ENCODE measurements at regions not wholly inside any gene's neighbourhood (a gene's known extent, or its start where the extent isn't known, plus 50 kb on each side); places are given as distances from the start of the nearest gene placed in this dataset.
A peak's percentile ranks its signal among the peaks of the same experiment; 100 is the strongest.

DNA sequence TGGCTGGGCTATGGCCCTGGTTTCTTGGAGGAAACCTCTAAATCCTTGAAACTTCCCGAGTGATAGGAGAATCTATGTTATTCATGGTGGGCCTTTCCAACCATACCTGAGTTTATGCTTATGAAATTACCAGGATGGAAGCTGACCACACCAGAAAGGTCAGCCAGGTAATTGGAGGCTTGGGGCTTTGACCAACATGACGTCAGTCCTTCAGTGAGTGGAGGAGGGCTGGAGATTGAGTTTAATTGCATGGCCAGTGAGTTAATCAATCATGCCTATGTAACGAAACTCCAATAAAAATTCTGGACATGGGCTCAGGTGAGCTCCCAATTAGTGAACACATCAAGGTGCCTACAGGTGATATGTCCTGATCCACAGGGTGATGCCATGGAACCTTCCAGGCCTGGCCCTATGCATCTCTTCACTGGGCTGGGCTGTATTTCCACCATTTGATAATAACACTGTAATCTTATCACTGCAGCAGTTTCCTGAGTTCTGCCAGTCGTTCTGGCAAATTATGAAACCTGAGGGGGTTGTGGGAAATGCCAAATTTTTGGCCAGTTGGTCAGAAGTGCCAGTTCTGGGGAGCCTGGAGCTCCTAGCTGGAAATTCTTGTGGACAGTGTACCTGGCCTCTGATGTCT lies 106.5 kb downstream of the CDH26 start:
- no peak for DNase-seq (ENCODE audit: low read depth)

DNA sequence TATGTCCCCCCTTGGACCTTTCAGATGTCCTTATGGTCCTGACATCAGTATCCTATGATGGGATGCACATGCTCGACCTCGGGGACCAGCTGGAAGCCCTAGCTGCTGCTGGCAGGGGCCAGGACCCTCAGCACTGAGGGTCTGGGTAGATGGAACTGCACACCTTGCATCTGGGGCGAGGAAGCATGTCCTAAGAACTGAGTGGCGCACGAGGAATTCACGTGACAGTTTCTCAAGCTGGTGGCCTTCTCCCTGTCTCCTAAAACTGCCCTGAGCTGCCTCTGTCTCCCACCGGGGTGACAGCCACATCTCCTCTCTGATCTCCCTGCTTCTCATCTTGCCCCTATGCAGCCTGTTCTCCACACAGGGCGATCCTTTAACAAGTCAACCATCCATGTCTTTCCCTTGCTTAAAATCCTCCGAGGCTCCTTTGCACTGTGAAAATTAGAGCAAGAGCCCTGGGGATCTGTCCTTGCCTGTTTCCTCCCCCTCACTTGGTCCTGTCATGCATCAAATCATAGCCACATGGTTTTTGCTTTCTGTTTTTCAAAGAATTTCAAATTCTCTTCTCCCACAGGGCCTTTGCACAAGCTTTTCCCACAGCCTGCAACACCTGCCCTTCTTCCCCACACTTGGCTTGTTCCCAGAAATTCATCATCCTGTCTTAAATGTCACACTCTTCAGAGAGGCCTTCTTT lies 107.7 kb downstream of the CDH26 start:
- DNase-seq (ENCODE audit: low read depth) = no peak

DNA sequence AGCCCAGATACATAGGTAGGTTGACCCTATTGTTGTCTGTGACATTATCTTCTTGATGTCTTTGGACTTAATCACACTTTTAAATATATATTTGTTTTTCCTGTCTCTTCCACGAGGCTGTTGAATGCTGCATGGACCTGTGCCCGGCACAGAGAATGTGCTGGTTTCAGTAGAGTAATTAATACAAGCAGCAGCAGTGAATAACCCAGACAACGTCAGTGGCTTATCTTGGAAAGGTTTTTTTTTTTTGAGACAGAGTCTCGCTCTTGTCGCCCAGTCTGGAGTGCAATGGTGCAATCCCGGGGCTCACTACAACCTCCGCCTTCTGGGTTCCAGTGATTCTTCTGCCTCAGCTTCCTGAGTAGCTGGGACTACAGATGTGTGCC lies 108.2 kb downstream of the CDH26 start:
- DNase-seq (ENCODE audit: low read depth) = no peak

DNA sequence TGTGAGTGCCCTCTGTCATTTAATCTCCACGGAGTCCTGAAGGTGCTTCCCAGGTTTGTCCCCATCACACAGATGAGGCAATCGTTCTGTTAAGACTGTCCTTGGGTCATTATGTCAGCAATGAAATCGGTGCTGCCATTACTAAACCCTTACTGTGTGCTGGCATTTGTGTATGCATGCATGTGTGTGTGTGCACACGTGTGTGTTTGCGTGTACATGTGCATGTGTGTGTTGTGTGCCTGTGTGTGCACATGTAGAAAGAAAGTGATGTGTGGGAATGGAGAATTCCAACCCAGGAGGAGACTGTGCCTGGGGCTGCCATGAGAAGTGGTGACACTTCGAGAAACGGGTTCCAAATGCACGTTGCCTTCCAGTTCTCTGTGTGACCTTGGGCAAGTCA lies 110.3 kb downstream of the CDH26 start:
- DNase-seq (ENCODE audit: low read depth) = no peak

DNA sequence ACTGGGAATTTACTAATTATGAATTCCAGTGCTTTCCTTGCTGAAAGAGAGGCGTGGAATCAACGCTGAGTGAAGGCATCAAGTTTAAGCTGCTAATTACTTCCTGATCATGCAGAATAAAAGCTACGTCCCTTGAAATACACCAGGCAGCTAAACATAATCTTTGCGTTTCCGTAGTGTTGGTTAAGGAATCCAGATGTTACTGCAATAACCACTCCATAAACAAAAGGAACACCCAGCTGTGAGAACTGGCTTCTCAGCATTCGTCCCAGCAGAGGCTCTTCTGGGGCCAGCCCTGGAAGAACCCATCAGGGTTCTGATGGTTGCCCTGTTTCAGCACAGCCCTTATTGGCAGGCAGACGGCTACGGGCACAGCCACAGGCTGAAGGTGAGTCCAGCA lies 111.4 kb downstream of the CDH26 start:
- DNase-seq (ENCODE audit: low read depth) = no peak

DNA sequence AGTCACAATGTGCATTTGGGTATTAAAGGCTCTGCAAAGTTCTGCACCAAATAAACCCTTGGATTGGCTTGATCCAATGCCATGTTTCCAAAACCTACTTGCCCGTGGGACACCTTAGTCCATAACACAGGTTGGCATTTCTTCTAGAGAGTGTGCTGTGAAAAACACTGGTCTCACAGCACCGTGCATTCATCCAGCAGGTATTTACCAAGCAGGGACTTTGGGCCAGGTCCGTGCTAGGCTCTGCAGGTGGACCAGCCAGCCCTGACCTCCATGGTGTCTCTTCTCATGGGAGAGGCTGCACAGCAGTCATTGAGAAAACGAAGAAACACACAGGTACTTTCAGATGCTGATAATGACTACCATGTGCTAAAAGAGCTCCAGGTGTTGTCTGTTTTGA lies 112.6 kb downstream of the CDH26 start:
- no peak for DNase-seq (ENCODE audit: low read depth)

DNA sequence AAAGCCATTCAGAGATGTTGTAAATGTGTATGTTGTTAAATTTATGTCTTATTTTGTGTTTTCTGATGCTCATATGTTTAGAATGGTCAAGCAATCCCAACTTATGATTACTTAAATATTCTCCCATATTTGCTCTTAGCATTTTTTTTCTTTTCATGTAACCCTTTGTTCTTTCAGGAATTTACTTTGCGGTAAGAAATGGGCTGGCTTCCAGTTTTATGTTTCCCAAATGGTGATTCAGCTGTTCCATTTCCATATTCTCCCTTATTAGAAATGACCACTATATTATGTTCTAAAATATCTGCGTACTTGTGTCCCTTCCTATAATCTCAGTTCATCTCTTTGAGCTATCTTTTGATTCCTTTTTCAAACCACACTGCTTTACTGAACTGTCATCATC lies 113.7 kb downstream of the CDH26 start:
- DNase-seq (ENCODE audit: low read depth) = peak; percentile 53

DNA sequence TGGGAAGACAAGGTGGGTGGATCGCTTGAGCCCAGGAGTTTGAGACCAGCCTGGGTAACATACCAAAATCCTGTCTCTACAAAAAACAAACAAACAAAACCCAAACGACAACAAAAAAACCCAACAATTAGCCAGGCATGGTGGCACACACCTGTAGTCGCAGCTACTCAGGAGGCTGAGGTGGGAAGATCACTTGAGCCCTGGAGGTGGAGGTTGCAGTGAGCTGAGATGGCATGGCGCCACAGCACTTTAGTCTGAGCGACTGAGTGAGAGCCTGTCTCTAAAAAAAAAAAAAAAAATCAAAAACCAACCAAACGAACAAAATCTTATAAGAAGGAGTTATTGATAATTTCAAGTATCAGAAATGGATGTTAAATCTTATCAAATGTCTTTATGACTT lies 114.9 kb downstream of the CDH26 start:
- DNase-seq (ENCODE audit: low read depth) = no peak

DNA sequence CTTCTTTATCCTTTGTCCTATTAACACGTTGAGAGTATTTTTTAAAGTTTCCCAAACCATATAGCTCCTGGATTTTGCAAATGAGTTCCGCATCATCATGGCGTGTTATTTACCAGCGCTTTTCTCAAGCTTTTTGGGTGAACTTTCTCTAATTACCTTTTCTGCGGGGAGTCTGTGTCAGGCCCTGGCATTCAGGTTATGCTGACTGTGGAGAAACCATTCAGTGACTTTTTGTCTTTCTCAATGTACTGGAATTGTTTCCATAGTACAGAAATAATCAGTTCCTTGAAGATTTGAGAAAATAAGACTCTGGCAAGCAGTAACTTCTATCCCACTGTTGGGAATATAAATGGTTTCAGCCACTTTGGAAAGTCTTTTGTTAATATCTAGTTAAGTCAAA lies 115.3 kb downstream of the CDH26 start:
- DNase-seq (ENCODE audit: low read depth) = no peak

DNA sequence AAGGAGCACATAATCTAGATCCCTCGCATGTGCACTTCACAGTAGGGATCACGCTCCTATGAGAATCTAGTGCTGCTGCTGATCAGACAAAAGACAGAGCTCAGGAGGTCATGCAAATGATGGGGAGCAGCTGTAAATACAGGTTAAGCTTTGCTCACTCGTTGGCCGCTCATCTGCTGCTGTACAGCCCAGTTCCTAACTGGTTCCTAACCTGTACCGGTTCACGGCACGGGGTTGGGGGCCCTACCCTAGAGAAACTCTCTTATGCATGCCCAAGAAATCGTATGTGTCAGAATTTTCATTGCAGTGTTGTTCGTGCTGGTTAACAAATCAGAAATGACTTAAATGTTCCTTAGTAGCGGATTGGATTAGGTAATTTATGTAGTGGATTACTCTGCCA lies 116.1 kb downstream of the CDH26 start:
- no peak for DNase-seq (ENCODE audit: low read depth)

DNA sequence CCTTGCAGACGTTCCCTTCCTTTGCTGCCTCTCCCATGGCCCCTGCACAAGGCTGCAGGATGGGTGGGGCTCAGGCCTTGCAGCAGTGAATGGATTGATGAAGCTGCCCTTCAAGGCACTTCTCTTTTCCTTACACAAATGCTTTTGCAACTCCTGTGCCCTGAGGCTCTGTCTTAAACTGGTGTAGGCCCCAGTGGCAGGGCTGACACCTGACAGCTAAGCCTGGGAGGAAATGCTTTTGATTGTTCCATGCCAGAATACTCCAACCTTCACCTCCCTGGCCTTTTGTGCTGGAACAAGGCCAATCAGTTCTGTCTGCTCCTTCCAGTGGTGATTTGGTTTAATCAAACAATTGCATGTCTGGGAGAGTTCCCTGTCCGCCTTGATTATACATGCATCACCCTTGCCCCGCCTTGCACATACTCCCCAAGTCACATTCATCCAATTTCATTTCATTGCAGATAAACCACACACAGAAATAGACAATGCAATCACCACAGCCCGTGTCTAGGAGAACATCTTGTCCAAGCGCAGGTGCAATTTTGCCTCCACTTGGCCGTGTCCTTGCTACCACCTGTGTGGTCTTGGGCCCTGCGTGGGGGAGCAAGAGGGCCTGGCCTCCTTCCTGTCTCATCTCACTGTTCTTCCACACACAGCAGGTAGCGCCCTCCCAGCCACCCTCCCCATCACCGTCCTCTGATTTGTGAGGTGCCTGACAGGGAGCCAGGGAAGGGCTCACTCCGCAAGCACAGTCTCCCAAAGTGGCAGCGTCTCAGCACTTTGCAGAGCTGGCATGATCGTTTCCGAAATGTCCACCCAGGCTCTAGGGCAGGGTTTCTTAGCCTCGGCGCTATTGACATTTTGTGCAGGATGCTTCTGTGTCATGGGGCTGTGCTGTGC lies 120.4 kb downstream of the CDH26 start:
- DNase-seq (ENCODE audit: low read depth) = no peak

DNA sequence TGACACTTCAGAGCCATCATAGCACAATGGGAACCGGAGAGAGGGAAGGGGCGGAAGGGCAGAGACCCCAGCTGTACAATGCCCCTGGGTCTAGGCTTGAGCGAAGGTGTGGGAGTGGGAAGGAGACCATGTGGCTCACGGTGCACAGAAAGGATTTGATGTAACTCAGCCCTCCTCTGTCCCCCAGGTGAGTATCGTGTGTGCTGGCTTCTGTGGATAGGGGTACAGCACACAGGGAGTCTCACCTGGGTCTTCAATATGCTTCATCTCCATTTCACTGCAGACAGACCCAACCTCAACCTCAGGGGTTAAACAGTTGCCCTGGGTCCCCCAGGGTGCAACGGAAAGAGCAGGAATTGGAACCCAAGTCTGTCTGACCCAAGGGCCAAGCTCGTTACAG lies 122.2 kb downstream of the CDH26 start:
- no peak for DNase-seq (ENCODE audit: low read depth)

DNA sequence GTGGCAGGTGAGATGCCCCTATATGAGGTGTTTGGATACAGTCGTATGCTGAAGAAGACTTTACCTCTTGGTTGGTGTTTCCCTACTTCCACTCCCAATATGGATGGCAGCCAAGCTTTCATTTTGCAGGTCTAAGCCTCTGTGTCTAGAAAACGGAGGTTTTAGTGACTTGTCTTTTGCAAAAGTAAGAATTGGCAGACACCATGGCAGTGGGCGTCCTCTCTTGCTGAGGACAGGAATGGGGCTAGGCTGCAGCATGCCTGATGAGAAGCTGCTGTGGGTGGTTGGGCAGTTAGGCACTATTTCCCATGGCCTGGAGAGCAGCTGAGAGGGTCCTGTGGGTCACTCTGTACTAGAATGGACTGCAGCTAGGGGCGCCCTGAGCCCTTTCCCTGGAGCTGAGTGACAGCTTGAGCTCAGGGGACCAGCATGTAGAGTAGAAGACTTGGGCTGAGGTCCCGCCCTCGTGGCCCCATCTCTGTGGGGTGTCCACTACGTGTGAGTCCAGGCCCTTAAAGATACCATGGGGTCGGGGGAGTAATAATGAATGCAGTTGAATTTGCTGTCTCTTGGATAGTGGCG lies 127.4 kb downstream of the CDH26 start:
- no peak for DNase-seq (ENCODE audit: low read depth)

DNA sequence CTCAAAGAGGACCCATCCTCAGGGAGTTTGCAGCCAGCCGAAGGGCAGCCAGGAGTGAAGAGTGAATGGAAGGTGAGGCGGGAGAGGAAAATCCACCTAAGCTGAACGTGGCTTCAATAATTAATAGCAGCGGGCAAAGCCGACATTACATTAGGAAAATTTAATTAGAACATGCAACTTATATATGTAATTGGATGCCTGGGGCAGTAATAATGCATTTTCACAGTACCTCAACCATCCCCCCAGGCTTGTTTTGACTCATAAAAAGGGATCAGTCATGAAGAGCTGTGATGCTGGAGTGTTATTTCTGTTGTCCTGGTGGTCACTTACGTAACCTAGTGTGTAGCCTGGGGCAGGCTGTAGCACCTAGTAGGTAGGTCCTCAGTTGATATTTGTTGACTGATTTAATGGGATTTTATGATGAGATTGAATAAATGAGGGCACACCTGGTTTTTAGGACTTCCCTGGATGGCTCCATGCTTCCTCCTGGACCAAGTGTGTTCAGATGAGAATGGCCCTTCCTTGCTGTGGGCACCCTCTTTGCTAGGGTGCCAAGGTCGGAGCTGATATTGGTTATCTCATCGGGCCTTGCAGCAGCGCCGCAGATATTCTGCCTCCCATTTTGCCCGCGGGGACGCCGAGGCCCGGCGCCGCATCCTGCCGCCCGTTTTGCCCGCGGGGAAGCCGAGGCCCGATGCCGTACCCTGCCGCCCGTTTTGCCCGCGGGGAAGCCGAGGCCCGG lies 128.8 kb downstream of the CDH26 start:
- DNase-seq (ENCODE audit: low read depth) = no peak

DNA sequence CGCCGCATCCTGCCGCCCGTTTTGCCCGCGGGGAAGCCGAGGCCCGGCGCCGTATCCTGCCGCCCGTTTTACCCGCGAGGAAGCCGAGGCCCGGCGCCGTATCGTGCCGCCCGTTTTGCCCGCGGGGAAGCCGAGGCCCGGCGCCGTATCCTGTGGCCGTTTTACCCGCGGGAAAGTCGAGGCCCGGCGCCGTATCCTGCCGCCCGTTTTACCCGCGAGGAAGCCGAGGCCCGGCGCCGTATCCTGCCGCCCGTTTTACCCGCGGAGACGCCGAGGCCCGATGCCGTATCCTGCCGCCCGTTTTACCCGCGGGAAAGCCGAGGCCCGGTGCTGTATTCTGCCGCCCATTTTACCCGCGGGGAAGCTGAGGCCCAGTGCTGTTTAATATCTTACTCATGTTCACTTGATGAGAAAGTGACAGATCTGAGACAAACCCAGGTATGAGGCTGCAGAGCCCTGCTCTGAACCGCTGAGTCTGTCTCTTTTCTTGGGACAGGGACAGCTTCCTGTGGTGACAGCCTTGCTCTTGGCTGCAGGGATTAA lies 129.4 kb downstream of the CDH26 start:
- no peak for DNase-seq (ENCODE audit: low read depth)

DNA sequence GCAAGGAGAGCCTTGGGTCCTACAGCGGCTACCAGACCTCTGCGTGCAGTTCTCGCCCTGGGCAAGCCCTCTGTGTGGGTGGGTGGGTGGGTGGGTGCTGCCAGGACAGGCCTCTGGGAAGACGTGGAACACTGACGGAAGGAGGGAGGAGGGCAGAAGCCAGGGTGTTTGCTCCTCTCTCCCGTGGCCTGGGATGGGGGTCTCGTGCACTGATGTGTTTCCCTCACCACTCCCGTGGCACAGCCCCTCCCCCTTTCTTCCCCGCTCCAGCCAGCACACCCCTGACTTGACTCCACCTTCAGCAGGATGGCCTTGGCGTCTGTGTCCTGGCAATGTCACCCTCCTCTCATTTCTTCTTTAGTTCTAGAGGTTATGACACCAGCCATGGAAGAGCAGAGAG lies 130.0 kb downstream of the CDH26 start:
- no peak for DNase-seq (ENCODE audit: low read depth)

DNA sequence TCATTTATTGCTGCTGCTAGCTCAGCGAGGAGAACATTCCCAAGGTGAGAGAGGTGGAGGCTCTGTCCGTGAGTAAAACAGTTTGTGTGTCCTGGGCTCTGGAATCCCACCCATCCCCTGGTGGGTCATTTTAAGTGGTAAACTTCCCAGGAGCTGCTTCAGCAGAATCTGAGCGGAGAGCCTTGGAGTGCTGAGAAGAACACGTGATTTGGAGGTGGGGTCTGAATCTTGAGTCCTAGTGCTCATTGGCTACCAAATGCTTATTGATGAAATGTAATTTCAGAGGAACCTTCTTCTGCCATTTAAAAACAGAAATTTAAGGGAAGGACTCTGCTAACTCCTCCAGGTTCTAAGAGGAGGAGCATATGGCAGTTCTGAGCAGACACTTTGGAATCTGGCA lies 132.4 kb downstream of the CDH26 start:
- no peak for DNase-seq (ENCODE audit: low read depth)

DNA sequence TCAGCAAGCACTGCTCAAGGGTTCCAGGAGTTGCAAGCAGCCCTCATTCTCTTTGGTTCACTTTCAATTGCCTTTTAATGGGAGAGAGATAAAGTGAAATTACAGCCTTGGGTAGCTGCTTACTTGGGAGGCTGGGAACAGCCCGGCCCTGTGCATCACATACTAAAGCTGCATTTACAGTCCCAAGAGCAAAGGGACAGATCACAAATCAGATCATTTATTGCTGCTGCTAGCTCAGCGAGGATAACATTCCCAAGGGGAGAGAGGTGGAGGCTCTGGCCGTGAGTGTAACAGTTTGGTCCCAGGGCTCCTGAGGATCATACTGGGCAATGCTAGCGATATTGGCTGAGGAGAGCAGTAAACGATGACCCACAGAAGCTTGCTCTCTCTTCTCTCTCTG lies 133.1 kb downstream of the CDH26 start:
- DNase-seq (ENCODE audit: low read depth) = no peak

DNA sequence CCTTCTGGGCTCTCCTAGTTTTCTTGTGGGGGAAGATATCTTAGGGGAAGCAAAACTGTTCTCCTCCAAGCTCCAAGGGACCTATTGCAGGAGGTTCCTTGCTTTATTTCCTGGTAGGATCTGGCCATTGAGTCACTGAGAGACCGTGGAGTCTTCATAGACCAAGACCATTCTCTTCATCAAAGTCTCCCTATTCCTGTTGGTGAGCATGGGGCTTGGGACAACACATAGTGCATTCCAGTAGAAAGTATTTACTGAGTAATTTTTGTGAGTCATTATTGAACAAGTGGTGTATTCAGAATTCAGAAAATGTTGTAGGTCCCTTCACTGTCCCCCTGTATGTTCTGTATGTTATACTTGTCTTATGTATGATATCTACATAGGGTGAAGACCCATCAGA lies 133.6 kb downstream of the CDH26 start:
- no peak for DNase-seq (ENCODE audit: low read depth)

DNA sequence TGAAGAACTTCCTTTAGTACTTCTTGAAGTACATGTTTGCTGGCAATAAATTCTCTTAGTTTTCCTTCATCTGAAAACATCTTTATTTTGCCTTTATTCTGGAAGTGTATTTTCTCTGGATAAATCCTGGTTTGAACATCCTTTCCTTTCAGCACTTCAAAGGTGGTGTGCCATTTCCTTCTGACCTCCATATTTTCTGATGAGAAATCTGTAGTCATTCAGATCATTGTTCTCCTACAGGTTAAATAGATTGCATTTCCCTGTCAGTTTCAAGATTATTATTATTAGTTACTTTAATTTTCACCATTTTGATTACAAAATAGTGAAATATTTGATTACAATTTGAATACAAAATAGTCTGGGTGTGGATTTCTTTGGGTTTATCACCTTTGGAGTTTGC lies 134.5 kb downstream of the CDH26 start:
- DNase-seq (ENCODE audit: low read depth) = no peak

DNA sequence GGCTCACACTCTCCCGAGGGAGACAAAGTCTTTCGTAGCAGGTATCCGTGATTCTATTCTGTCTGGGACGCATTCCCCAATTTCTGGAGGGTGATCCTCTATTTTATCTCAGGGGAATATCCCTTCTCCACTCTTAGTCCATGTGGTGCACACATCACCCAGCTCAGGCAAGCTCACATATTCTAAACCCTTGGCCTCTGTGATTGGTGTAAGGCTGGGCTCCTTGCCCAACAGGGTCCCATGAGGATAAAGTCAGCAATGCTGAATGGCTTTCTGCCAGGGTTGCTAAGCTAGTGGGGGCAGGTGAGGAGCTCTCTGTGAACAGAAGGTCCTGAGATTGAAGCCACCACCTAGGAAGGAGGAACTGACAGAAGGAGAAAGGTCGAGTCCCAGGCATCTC lies 137.2 kb downstream of the CDH26 start:
- no peak for DNase-seq (ENCODE audit: low read depth)

DNA sequence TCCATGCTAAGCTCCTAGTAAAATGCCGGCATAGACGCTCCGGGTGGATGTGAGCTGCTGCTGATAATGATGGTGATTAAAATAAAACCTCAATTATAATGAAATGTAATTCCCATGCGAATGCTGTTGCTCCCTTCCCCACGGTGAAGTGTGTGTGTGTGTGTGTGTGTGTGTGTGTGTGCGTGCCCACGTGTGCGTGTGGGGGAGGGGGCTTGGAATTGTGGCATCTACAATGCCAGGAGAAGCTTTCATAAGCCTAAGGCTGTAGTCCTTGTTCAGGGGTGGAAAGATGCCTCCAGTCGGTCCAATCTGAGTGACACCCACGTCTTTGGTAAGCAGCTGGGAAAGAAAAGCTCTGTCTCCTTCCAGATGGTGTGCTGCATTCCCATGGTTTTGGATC lies 137.9 kb downstream of the CDH26 start:
- no peak for DNase-seq (ENCODE audit: low read depth)

All from iris pigment epithelial cell (primary cell).